Thyroid gland (tissue), 4 donors: ENCODE measurements at regions not wholly inside any gene's neighbourhood (a gene's known extent, or its start where the extent isn't known, plus 50 kb on each side); places are given as distances from the start of the nearest gene placed in this dataset.

Experiments used
- CTCF ChIP-seq, 6 experiments: fragments of 200-600 bp in 3 of 6; fragments of 450-650 bp in 3 of 6; sonication (generic) in 3 of 6; IDR thresholded peaks; one replicate each; pipeline ENCODE4 v1.5.1; 2016 to 2019; ENCODE audit warnings: antibody characterized with exemption in 6 of 6, mild to moderate bottlenecking in 2 of 6, inconsistent platforms in 1 of 6, moderate library complexity in 1 of 6
- POLR2A ChIP-seq, 2 donors: fragments of 450-650 bp; IDR thresholded peaks; one replicate each; pipeline ENCODE4 v1.6.1; 2017; ENCODE audit warnings: antibody characterized with exemption in 2 of 2, mild to moderate bottlenecking in 2 of 2, moderate library complexity in 1 of 2

- TF ChIP-seq POLR2A (IDR thresholded peaks at IDR 0.05) (no peak), CTCF (IDR thresholded peaks at IDR 0.05) (no peak)
Observed at GRCh38 chr5:43959144-43959543, 356.2 kb downstream of the NNT start.
